PC-3 (cell line): ENCODE measurements at regions not wholly inside any gene's neighbourhood (a gene's known extent, or its start where the extent isn't known, plus 50 kb on each side); places are given as distances from the start of the nearest gene placed in this dataset.

Source experiments
- ATAC-seq: fragments of 200-7000 bp; cut with Tn5 transposase; 2 replicates; pipeline ENCODE4 v1.9.1; 2020; ENCODE audit warnings: mild to moderate bottlenecking, moderate library complexity
- BruUV-seq: library from RNA; stranded (reverse); fragments of 400-500 nt; replicated peaks from 2 replicates; lab custom pipeline; 2021; lab: Mats Ljungman, UMichigan
- CTCF ChIA-PET: fragments of 300-600 bp; sonication (Branson Sonifier 250); formaldehyde crosslinking; loops from one replicate; lab custom pipeline; 2022; ENCODE audit warnings: antibody characterized with exemption; lab: Charles Lee
- POLR2A ChIA-PET: fragments of 300-600 bp; sonication (Branson Sonifier 250); formaldehyde crosslinking; loops from one replicate; lab custom pipeline; 2022; ENCODE audit warnings: antibody characterized with exemption; ENCODE audit not compliant: unreplicated experiment; lab: Charles Lee
- DNase-seq: peaks from one replicate; pipeline ENCODE4 v3.0.0-alpha.2; 2015
- H2AFZ ChIP-seq: fragments of 300-600 bp; sonication (generic); 2 replicates; pipeline ENCODE4 v1.6.0; 2016; ENCODE audit warnings: antibody characterized with exemption, low read length
- H3F3A ChIP-seq: fragments of 300-600 bp; sonication (generic); one replicate; pipeline ENCODE4 v1.6.0; 2017; ENCODE audit warnings: antibody characterized with exemption, low read length, control low read depth, mild to moderate bottlenecking; ENCODE audit not compliant: unreplicated experiment
- H3K27ac ChIP-seq: fragments of 300-600 bp; sonication (generic); 2 replicates; pipeline ENCODE4 v1.5.1; 2016; ENCODE audit warnings: mild to moderate bottlenecking, low read length
- H3K27me3 ChIP-seq: fragments of 300-600 bp; sonication (generic); 2 replicates; pipeline ENCODE4 v1.6.1; 2016; ENCODE audit warnings: low read length, mixed read lengths
- H3K36me3 ChIP-seq: fragments of 300-600 bp; sonication (generic); 2 replicates; pipeline ENCODE4 v1.6.1; 2016; ENCODE audit warnings: low read depth, mixed run types, low read length, mixed read lengths
- H3K4me1 ChIP-seq: fragments of 300-600 bp; sonication (generic); 2 replicates; pipeline ENCODE4 v1.5.1; 2016; ENCODE audit warnings: low read length; ENCODE audit not compliant: insufficient read depth
- H3K4me2 ChIP-seq: fragments of 300-600 bp; sonication (generic); 2 replicates; pipeline ENCODE4 v1.6.0; 2016; ENCODE audit warnings: low read length
- H3K4me3 ChIP-seq: fragments of 300-600 bp; sonication (generic); 2 replicates; pipeline ENCODE4 v1.5.1; 2016; ENCODE audit warnings: mild to moderate bottlenecking, low read length, mixed read lengths
- H3K79me2 ChIP-seq: fragments of 300-600 bp; sonication (generic); 2 replicates; pipeline ENCODE4 v1.6.1; 2017; ENCODE audit warnings: low read length, mixed read lengths
- H3K9ac ChIP-seq: fragments of 300-600 bp; sonication (generic); 2 replicates; pipeline ENCODE4 v1.6.0; 2016; ENCODE audit warnings: mild to moderate bottlenecking, low read length
- H3K9me2 ChIP-seq: fragments of 300-600 bp; sonication (generic); replicated peaks from 2 replicates; pipeline ENCODE4 v1.6.1; 2016; ENCODE audit warnings: mixed run types, low read length, mixed read lengths
- H3K9me3 ChIP-seq: fragments of 300-600 bp; sonication (generic); 2 replicates; pipeline ENCODE4 v1.6.1; 2016; ENCODE audit warnings: low read length, mixed read lengths
- H4K20me1 ChIP-seq: fragments of 300-600 bp; sonication (generic); 2 replicates; pipeline ENCODE4 v1.6.1; 2016; ENCODE audit warnings: low read length, mixed read lengths
- CTCF ChIP-seq: fragments of 300-600 bp; sonication (generic); conservative IDR thresholded peaks from 2 replicates; pipeline ENCODE4 v1.5.1; 2017; ENCODE audit warnings: antibody characterized with exemption, low read depth, mild to moderate bottlenecking, low read length
- EZH2 ChIP-seq: fragments of 300-600 bp; sonication (generic); IDR thresholded peaks from one replicate; pipeline ENCODE4 v1.6.1; 2017; ENCODE audit warnings: antibody characterized with exemption, mild to moderate bottlenecking, low read length; ENCODE audit not compliant: unreplicated experiment
- EZH2phosphoT487 ChIP-seq: fragments of 300-600 bp; sonication (generic); IDR thresholded peaks from 2 replicates; pipeline ENCODE4 v1.6.1; 2018; ENCODE audit warnings: mild to moderate bottlenecking, antibody characterized with exemption, low read length, borderline replicate concordance
- intact Hi-C: fragments of 100-400 bp; cut with micrococcal nuclease; formaldehyde crosslinking; loops from 2 replicates; pipeline ENCODE4 v1.9.0; 2023

- H3K9me2 ChIP-seq: no peaks in the 10 kb centered on the region
- H3K27me3 ChIP-seq: no peaks in the 10 kb centered on the region
- TF ChIP-seq EZH2phosphoT487 (no peak), CTCF (no peak), EZH2 (no peak)
- intact Hi-C loops: no loop called here
- no TSS peak for BruUV-seq
- H3K4me1 ChIP-seq: no peaks in the 10 kb centered on the region
- H3K4me3 ChIP-seq: no peak overlapping the region
- H3K36me3 ChIP-seq: no peaks in the 10 kb centered on the region
- H3K9me3 ChIP-seq: no peaks in the 10 kb centered on the region
- H3K4me2 ChIP-seq: no peak overlapping the region
- H3K27ac ChIP-seq: no peak overlapping the region
- DNase-seq (no peak), ATAC-seq (no peak)
- no peak overlapping the region for H2AFZ ChIP-seq
- H3K9ac ChIP-seq: no peak overlapping the region
- POLR2A ChIA-PET: no interaction called here
- no peaks in the 10 kb centered on the region for H3K79me2 ChIP-seq
- H3F3A ChIP-seq: no peaks in the 10 kb centered on the region
- CTCF ChIA-PET: no interaction called here
- H4K20me1 ChIP-seq: no peaks in the 10 kb centered on the region
These were observed 649.0 kb downstream of the TMTC2 start for GRCh38 chr12:83335748-83336147.

GRCh38 chr12:83326666-83327065 lies 640.0 kb downstream of the TMTC2 start:
- no peaks in the 10 kb centered on the region for H3K9me2 ChIP-seq
- H2AFZ ChIP-seq: no peak overlapping the region
- DNase-seq (no peak), ATAC-seq (no peak)
- no peak overlapping the region for H3K4me3 ChIP-seq
- no peaks in the 10 kb centered on the region for H4K20me1 ChIP-seq
- H3K9me3 ChIP-seq: no peaks in the 10 kb centered on the region
- H3F3A ChIP-seq: no peaks in the 10 kb centered on the region
- no peak overlapping the region for H3K4me2 ChIP-seq
- no peaks in the 10 kb centered on the region for H3K4me1 ChIP-seq
- ChIA-PET CTCF (no interaction called here), POLR2A (no interaction called here)
- H3K79me2 ChIP-seq: no peaks in the 10 kb centered on the region
- no peak overlapping the region for H3K27ac ChIP-seq
- H3K9ac ChIP-seq: no peak overlapping the region
- no peaks in the 10 kb centered on the region for H3K36me3 ChIP-seq
- no peaks in the 10 kb centered on the region for H3K27me3 ChIP-seq
- intact Hi-C loops: no loop called here
- no TSS peak for BruUV-seq
- TF ChIP-seq EZH2phosphoT487: no peak
- no peak for TF ChIP-seq CTCF
- no peak for TF ChIP-seq EZH2

DNA sequence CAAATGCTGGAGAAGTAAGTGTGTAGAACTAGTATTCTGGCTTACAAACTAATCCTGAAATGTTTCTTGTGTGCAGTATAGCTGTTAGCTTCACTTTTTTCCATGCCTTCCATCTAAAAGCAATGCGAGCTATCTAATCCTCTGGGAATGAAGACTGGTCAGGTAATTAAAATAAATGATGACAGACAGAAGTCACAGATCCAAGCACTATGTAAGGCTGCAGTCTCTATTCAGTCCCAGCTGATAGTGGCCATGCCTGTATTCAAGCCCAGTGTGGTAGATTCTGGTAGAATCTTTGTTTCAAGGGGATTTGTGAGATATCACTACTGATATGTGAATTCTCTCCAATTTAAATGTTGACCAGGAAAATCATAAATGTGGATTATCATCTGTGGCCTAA lies 637.2 kb downstream of the TMTC2 start:
- Histone ChIP-seq H4K20me1 (no peaks in the 10 kb centered on the region), H3K9me2 (no peaks in the 10 kb centered on the region), H3F3A (no peaks in the 10 kb centered on the region), H2AFZ (no peak overlapping the region), H3K9ac (no peak overlapping the region), H3K27me3 (no peaks in the 10 kb centered on the region), H3K4me2 (no peak overlapping the region), H3K4me3 (no peak overlapping the region), H3K36me3 (no peaks in the 10 kb centered on the region), H3K27ac (no peak overlapping the region), H3K4me1 (no peaks in the 10 kb centered on the region), H3K9me3 (no peaks in the 10 kb centered on the region), H3K79me2 (no peaks in the 10 kb centered on the region)
- DNase-seq (no peak), ATAC-seq (no peak)
- BruUV-seq: no TSS peak
- POLR2A ChIA-PET: no interaction called here
- TF ChIP-seq EZH2 (no peak), EZH2phosphoT487 (no peak), CTCF (no peak)
- CTCF ChIA-PET: no interaction called here
- intact Hi-C loops: no loop called here
